K562 (cell line): ENCODE measurements at regions not wholly inside any gene's neighbourhood (a gene's known extent, or its start where the extent isn't known, plus 50 kb on each side); places are given as distances from the start of the nearest gene placed in this dataset.
A peak's percentile ranks its signal among the peaks of the same experiment; 100 is the strongest.

ENCODE experiments used
- ATAC-seq: fragments of 200-7000 bp; cut with Tn5 transposase; 3 replicates; pipeline ENCODE4 v1.9.1; 2020; ENCODE audit warnings: moderate library complexity
- BruUV-seq: library from RNA; stranded (reverse); fragments of 400-500 nt; replicated peaks from 2 replicates; lab custom pipeline; 2021; lab: Mats Ljungman, UMichigan
- CTCF ChIA-PET: fragments of 300-600 bp; formaldehyde crosslinking; extraction: SDS; loops from one replicate; lab custom pipeline; 2021; ENCODE audit warnings: low intra/inter-chr PET ratio; lab: Yijun Ruan, JAX
- POLR2A ChIA-PET: fragments of 300-600, 350-650 bp; sonication (Branson Sonifier 250); formaldehyde crosslinking; extraction: SDS; loops from one replicate; lab custom pipeline; 2021; ENCODE audit warnings: antibody characterized with exemption, inconsistent platforms; lab: Yijun Ruan, JAX
- DNase-seq, 4 experiments: peaks; one replicate each; pipeline versions ENCODE4 v3.0.0 to v3.0.0-alpha.2; 2011 to 2018; ENCODE audit warnings: low spot score in 3 of 4, mixed read lengths in 3 of 4; ENCODE audit errors: extremely low read depth in 1 of 4
- FAIRE-seq: peaks from 2 replicates; lab custom pipeline; 2011; peaks lifted over from hg19 to GRCh38; lab: Jason Lieb, UNC
- H2AFZ ChIP-seq: 2 replicates; pipeline ENCODE4 v1.6.0; 2011; ENCODE audit warnings: low read depth, low read length, control low read depth, inconsistent platforms
- H3K27ac ChIP-seq: fragments of 200-600 bp; 3 replicates; pipeline ENCODE4 v1.8.0; 2011; ENCODE audit warnings: low read depth, mild to moderate bottlenecking, control low read depth, inconsistent platforms, low read length, moderate library complexity, mixed read lengths; ENCODE audit errors: extremely low read depth
- H3K27me3 ChIP-seq, 2 experiments: fragments of 300-600 bp in 1 of 2; 2 replicates in 1 of 2; 3 replicates in 1 of 2; pipeline versions ENCODE4 v1.6.0 to v1.8.0; 2011; ENCODE audit warnings: inconsistent platforms in 2 of 2, low read length in 2 of 2, mild to moderate bottlenecking in 1 of 2, mixed read lengths in 1 of 2, moderate library complexity in 1 of 2; ENCODE audit not compliant: control insufficient read depth in 2 of 2, insufficient read depth in 2 of 2
- H3K36me3 ChIP-seq: fragments of 300-600 bp; 3 replicates; pipeline ENCODE4 v1.8.0; 2011; ENCODE audit warnings: mild to moderate bottlenecking, low read length, inconsistent platforms; ENCODE audit not compliant: control insufficient read depth, insufficient read depth
- H3K4me1 ChIP-seq, 2 experiments: fragments of 200-600 bp in 1 of 2; replicated peaks in 1 of 2; 2 replicates in 1 of 2; 3 replicates in 1 of 2; pipeline versions ENCODE4 v1.5.1 to v1.8.0; 2011; ENCODE audit warnings: inconsistent platforms in 2 of 2, low read length in 2 of 2, mild to moderate bottlenecking in 1 of 2, mixed read lengths in 1 of 2, moderate library complexity in 1 of 2; ENCODE audit not compliant: control insufficient read depth in 2 of 2, insufficient read depth in 2 of 2
- H3K4me2 ChIP-seq: 2 replicates; pipeline ENCODE4 v1.6.1; 2011; ENCODE audit warnings: low read length, control low read depth, inconsistent platforms, mixed read lengths; ENCODE audit not compliant: insufficient read depth
- H3K4me3 ChIP-seq: fragments of 200-600 bp; sonication (generic), shearing (Covaris generic); 2 replicates; pipeline ENCODE4 v1.5.1; 2016; ENCODE audit warnings: control low read depth, inconsistent platforms
- H3K79me2 ChIP-seq: fragments of 200-600 bp; 3 replicates; pipeline ENCODE4 v1.8.0; 2011; ENCODE audit warnings: low read length, inconsistent platforms; ENCODE audit not compliant: control insufficient read depth, insufficient read depth
- H3K9ac ChIP-seq, 2 experiments: 2 replicates each; pipeline versions ENCODE4 v1.6.0 to v1.6.1; 2011; ENCODE audit warnings: low read depth in 2 of 2, low read length in 2 of 2, control low read depth in 1 of 2, inconsistent platforms in 1 of 2, mild to moderate bottlenecking in 1 of 2, mixed read lengths in 1 of 2; ENCODE audit not compliant: insufficient read depth in 1 of 2
- H3K9me1 ChIP-seq: one replicate; pipeline ENCODE4 v1.6.0; 2011; ENCODE audit warnings: inconsistent platforms, mild to moderate bottlenecking, low read length, moderate library complexity; ENCODE audit not compliant: control insufficient read depth, insufficient read depth
- H3K9me3 ChIP-seq: replicated peaks from 2 replicates; pipeline ENCODE4 v1.5.1; 2011; ENCODE audit warnings: low read depth, low read length, inconsistent platforms; ENCODE audit not compliant: control insufficient read depth, insufficient read depth
- H4K20me1 ChIP-seq: replicated peaks from 2 replicates; pipeline ENCODE4 v1.6.1; 2011; ENCODE audit warnings: low read length, inconsistent platforms, mixed read lengths; ENCODE audit not compliant: control insufficient read depth, insufficient read depth
- BRD9 ChIP-seq: fragments of 450-650 bp; IDR thresholded peaks from 2 replicates; pipeline ENCODE4 v1.6.1; 2018; ENCODE audit warnings: low read depth; ENCODE audit not compliant: partially characterized antibody
- DMBX1 ChIP-seq: fragments of 250-450 bp; sonication (Bioruptor Pico); IDR thresholded peaks from 2 replicates; pipeline ENCODE4 v1.8.0; 2022; ENCODE audit warnings: inconsistent platforms, mild to moderate bottlenecking, moderate library complexity, borderline replicate concordance
- ESRRA ChIP-seq: fragments of 450-650 bp; IDR thresholded peaks from 2 replicates; pipeline ENCODE4 v1.6.1; 2014; ENCODE audit warnings: low read depth, mild to moderate bottlenecking, moderate library complexity, borderline replicate concordance
- JUND ChIP-seq, 2 experiments: IDR thresholded peaks; 2 replicates in 1 of 2; 3 replicates in 1 of 2; pipeline ENCODE4 v1.6.1; 2011; ENCODE audit warnings: borderline replicate concordance in 2 of 2, low read depth in 2 of 2, low read length in 2 of 2, improper control_type of control experiment in 1 of 2, missing biosample characterization in 1 of 2, missing genetic modification characterization in 1 of 2, missing genetic modification reagents in 1 of 2
- MAFK ChIP-seq: IDR thresholded peaks from 2 replicates; pipeline ENCODE4 v1.6.1; 2011; ENCODE audit warnings: low read length, improper control_type of control experiment
- TEAD1 ChIP-seq, 2 experiments: fragments of 450-650 bp in 1 of 2; sonication (generic) in 1 of 2; formaldehyde crosslinking; IDR thresholded peaks; 2 replicates each; pipeline versions ENCODE4 v1.4.0 to v1.8.0; 2020 to 2022; ENCODE audit warnings: mild to moderate bottlenecking in 2 of 2, missing genetic modification reagents in 1 of 2
- TRIM24 ChIP-seq, 2 experiments: fragments of 450-650 bp; IDR thresholded peaks; 2 replicates each; pipeline ENCODE4 v1.6.1; 2016
- ZKSCAN8 ChIP-seq: fragments of 200-800 bp; sonication (Bioruptor generic); IDR thresholded peaks from 2 replicates; pipeline ENCODE4 v1.6.1; 2016; ENCODE audit warnings: missing genetic modification characterization, missing compliant biosample characterization
- ZNF224 ChIP-seq: sonication (generic); formaldehyde crosslinking; IDR thresholded peaks from 2 replicates; pipeline ENCODE4 v1.8.0; 2022; ENCODE audit warnings: mild to moderate bottlenecking, missing genetic modification reagents
- ZSCAN32 ChIP-seq: fragments of 450-650 bp; formaldehyde crosslinking; IDR thresholded peaks from 2 replicates; pipeline ENCODE4 v1.4.0; 2020; ENCODE audit warnings: mild to moderate bottlenecking, moderate library complexity
- WGBS: fragments of 100-300 bp; shearing (Covaris generic); methylation state at CpG from one replicate; pipeline ENCODE4 v1.1.6; 2016; ENCODE audit warnings: low coverage, mixed read lengths; ENCODE audit not compliant: insufficient coverage; ENCODE audit errors: missing lambda C conversion rate; 5-methylcytosine and 5-hydroxymethylcytosine counted together
- in situ Hi-C: fragments of 300-500 bp; cut with MboI; formaldehyde crosslinking; loops from 4 replicates; pipeline ENCODE4 v1.15.0; 2018; ENCODE audit warnings: inconsistent platforms, mixed read lengths
- intact Hi-C: fragments of 100-400 bp; cut with micrococcal nuclease; formaldehyde crosslinking; loops from 2 replicates; pipeline ENCODE4 v1.14.2; 2022
- TF ChIP-seq, protein P1 (sequence below): fragments of 250-450 bp; sonication (Bioruptor Pico); IDR thresholded peaks from 2 replicates; pipeline ENCODE4 v1.4.0; 2020
- TF ChIP-seq, protein P2 (sequence below): IDR thresholded peaks from 2 replicates; pipeline ENCODE4 v1.6.1; 2012; ENCODE audit warnings: low read depth, low read length, improper control_type of control experiment, borderline replicate concordance
- TF ChIP-seq, protein P3 (sequence below): fragments of 250-450 bp; sonication (Bioruptor Pico); IDR thresholded peaks from 2 replicates; pipeline ENCODE4 v1.4.0; 2020

DNA sequence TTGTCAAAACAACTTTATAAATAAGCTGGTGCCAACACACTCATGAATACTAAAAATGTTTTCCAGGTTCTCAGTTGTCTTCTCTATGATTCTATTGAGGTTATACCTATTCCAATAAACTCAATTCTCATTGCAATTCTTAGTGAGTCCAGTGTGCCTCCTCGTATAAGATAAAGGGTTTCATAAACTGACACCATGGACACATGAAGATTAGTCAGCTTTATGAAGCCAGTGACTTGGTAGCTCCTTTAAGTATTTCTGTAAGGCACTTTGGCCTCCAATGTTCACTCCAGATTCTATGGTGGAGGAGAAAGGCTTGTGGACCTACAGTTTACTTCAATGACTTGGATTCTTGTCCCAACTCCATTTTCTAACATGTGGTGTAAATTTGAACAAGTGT lies 521.3 kb upstream of the JARID2 start:
- no TSS peak for BruUV-seq
- CTCF ChIA-PET: no interaction called here
- Histone ChIP-seq H3K79me2 (no peaks in the 10 kb centered on the region), H4K20me1 (no peaks in the 10 kb centered on the region), H3K4me3 (no peak overlapping the region), H3K27me3 (no peaks in the 10 kb centered on the region), H3K36me3 (no peaks in the 10 kb centered on the region), H3K27ac (peak overlapping the region; percentile 52; the same call in 2 of the 3 replicates), H3K4me1 (peaks cover 10 to 51% of the 10 kb centered on the region in 2 experiments), H3K9ac (peak overlapping the region in 1 of 2 experiments; percentile 24; a peak in 1 of 4 replicates), H3K9me1 (no peaks in the 10 kb centered on the region), H3K9me3 (no peaks in the 10 kb centered on the region), H2AFZ (peak overlapping the region; percentile 79), H3K4me2 (no peak overlapping the region)
- DNase-seq (no peak), ATAC-seq (peak; percentile 18; the same call in 1 of the 3 replicates), FAIRE-seq (no peak)
- in situ Hi-C loops: no loop called here
- 17% methylated on average over 1 of the region's 1 CpG for WGBS
- intact Hi-C loops: loop anchor here (10.0 kb wide), 1 partner anchor 520 kb away; the partner anchor contains the start of gene JARID2
- POLR2A ChIA-PET: interaction anchor here (1.0 kb wide), 2 partner anchors 10 to 11 kb away, joined by 3 to 4 read pairs; no protein-coding TSS in a partner anchor
- TF ChIP-seq ZSCAN32: 0 out of 2 replicates have a peak, but pooled peaks have one; percentile 10
- TF ChIP-seq TRIM24 (IDR thresholded peaks at IDR 0.05): peak in 1 of 2 experiments; percentile 33; a peak in 1 of 4 replicates
- TF ChIP-seq ESRRA: no peak
- TF ChIP-seq ZNF224 (CRISPR knock-in tag): no peak
- 0 out of 2 replicates have a peak, but pooled peaks have one; percentile 27 for TF ChIP-seq ZKSCAN8 (CRISPR knock-in tag)
- TF ChIP-seq, protein P1, sequence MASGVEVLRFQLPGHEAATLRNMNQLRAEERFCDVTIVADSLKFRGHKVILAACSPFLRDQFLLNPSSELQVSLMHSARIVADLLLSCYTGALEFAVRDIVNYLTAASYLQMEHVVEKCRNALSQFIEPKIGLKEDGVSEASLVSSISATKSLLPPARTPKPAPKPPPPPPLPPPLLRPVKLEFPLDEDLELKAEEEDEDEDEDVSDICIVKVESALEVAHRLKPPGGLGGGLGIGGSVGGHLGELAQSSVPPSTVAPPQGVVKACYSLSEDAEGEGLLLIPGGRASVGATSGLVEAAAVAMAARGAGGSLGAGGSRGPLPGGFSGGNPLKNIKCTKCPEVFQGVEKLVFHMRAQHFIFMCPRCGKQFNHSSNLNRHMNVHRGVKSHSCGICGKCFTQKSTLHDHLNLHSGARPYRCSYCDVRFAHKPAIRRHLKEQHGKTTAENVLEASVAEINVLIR: peak; percentile 7; the same call in 1 of the 2 replicates
- TF ChIP-seq, protein P2, sequence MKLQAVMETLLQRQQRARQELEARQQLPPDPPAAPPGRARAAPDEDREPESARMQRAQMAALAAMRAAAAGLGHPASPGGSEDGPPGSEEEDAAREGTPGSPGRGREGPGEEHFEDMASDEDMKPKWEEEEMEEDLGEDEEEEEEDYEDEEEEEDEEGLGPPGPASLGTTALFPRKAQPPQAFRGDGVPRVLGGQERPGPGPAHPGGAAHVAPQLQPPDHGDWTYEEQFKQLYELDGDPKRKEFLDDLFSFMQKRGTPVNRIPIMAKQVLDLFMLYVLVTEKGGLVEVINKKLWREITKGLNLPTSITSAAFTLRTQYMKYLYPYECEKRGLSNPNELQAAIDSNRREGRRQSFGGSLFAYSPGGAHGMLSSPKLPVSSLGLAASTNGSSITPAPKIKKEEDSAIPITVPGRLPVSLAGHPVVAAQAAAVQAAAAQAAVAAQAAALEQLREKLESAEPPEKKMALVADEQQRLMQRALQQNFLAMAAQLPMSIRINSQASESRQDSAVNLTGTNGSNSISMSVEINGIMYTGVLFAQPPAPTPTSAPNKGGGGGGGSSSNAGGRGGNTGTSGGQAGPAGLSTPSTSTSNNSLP: 0 out of 2 replicates have a peak, but pooled peaks have one; percentile 35
- peak; percentile 47 for TF ChIP-seq DMBX1
- TF ChIP-seq TEAD1 (CRISPR knock-in tag; IDR thresholded peaks at IDR 0.05): 0 out of 4 replicates have a peak, but pooled peaks of 1 of the 2 experiments have one; percentile 53
- TF ChIP-seq, protein P3, sequence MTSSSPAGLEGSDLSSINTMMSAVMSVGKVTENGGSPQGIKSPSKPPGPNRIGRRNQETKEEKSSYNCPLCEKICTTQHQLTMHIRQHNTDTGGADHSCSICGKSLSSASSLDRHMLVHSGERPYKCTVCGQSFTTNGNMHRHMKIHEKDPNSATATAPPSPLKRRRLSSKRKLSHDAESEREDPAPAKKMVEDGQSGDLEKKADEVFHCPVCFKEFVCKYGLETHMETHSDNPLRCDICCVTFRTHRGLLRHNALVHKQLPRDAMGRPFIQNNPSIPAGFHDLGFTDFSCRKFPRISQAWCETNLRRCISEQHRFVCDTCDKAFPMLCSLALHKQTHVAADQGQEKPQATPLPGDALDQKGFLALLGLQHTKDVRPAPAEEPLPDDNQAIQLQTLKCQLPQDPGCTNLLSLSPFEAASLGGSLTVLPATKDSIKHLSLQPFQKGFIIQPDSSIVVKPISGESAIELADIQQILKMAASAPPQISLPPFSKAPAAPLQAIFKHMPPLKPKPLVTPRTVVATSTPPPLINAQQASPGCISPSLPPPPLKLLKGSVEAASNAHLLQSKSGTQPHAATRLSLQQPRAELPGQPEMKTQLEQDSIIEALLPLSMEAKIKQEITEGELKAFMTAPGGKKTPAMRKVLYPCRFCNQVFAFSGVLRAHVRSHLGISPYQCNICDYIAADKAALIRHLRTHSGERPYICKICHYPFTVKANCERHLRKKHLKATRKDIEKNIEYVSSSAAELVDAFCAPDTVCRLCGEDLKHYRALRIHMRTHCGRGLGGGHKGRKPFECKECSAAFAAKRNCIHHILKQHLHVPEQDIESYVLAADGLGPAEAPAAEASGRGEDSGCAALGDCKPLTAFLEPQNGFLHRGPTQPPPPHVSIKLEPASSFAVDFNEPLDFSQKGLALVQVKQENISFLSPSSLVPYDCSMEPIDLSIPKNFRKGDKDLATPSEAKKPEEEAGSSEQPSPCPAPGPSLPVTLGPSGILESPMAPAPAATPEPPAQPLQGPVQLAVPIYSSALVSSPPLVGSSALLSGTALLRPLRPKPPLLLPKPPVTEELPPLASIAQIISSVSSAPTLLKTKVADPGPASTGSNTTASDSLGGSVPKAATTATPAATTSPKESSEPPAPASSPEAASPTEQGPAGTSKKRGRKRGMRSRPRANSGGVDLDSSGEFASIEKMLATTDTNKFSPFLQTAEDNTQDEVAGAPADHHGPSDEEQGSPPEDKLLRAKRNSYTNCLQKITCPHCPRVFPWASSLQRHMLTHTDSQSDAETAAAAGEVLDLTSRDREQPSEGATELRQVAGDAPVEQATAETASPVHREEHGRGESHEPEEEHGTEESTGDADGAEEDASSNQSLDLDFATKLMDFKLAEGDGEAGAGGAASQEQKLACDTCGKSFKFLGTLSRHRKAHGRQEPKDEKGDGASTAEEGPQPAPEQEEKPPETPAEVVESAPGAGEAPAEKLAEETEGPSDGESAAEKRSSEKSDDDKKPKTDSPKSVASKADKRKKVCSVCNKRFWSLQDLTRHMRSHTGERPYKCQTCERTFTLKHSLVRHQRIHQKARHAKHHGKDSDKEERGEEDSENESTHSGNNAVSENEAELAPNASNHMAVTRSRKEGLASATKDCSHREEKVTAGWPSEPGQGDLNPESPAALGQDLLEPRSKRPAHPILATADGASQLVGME (CRISPR knock-in tag): no peak
- peak; percentile 33; the same call in 1 of the 2 replicates for TF ChIP-seq JUND (IDR thresholded peaks at IDR 0.05; ENCODE audit: borderline replicate concordance, low read depth, low read length)
- peak; percentile 26; the same call in 1 of the 3 replicates for TF ChIP-seq JUND (tag; IDR thresholded peaks at IDR 0.05; ENCODE audit: borderline replicate concordance, low read depth, low read length)
- no peak for TF ChIP-seq BRD9
- peak; percentile 3; the same call in 1 of the 2 replicates for TF ChIP-seq MAFK
